Frontal cortex (tissue), 3 donors: ENCODE measurements at regions not wholly inside any gene's neighbourhood (a gene's known extent, or its start where the extent isn't known, plus 50 kb on each side); places are given as distances from the start of the nearest gene placed in this dataset.
"Not testable (repeated sequence)": the region's sequence is repeated elsewhere in the genome, so short reads cannot be mapped to it uniquely, and the experiment has no call there.

Experiments
- DNase-seq, 2 donors: peaks; one replicate each; pipeline ENCODE4 v3.0.0; 2012; ENCODE audit warnings: low spot score in 2 of 2
- FAIRE-seq: peaks from 2 replicates; lab custom pipeline; 2012; peaks lifted over from hg19 to GRCh38; lab: Jason Lieb, UNC
- donor health status: control.
- donor health status: control.
- donor health status: control.

GRCh38 chr7:4319280-4319679 lies 362.8 kb upstream of the FOXK1 start:
- no peak for FAIRE-seq

DNA sequence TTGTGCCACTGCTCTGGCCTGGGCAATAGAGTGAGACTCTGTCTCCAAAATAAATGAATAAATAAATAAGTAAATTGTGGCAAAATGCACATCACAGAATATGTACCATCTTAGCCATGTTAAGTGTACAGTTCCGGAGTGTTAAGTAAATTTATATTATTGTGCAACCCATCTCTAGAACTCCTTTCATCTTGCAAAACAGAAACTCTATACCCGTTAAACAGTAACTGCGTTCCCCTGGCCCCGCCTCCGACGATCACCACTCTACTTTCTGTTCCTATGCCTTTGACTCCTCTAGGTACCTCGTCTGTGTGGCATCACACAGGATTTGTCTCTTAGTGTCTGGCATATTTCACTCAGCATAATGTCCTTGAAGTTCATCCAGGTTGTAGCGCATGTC lies 356.4 kb upstream of the FOXK1 start:
- no peak for FAIRE-seq
- no peak for DNase-seq

More at GRCh38 chr7:4319280-4319679, 362.8 kb upstream of the FOXK1 start:
- no peak for DNase-seq

DNA sequence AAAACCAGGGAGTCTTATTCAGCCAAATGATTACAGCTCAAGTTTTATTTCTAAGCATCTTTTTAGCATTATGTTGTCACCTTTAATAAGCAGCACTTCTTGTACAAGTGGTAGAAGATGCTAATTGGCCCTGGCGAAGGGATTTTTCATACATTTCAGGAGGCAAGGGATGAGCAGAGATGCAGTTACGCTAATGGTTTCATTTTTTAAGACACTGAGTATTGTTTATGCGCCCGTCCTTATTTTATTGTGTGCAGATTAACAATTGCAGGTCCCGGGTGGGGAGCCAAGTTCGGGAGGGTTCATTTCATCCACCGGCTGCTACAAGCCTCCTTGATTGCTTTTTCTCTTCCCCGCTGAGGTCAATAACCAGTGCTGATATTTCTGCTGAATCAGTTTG lies 350.4 kb upstream of the FOXK1 start:
- no peak for DNase-seq
- FAIRE-seq = no peak

DNA sequence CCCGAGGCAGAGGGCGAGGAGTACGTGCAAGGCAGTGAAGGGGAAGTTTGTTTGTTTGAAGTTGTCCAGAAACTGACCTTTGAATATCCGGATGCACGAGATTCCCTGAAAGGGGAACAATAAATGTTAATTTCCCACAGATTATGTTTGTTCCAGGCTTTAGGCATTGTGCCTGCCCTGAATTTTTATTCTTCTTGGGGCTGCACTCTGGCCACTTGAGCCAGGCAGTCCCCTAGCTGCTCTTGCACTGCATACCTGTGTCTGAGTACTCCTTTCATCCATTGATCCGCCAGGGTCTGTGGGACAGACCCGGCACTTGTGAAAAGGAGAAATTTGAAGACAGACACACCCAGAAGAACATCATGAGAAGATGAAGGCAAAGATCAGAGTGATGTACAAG lies 343.5 kb upstream of the FOXK1 start:
- DNase-seq = no peak
- no peak for FAIRE-seq

DNA sequence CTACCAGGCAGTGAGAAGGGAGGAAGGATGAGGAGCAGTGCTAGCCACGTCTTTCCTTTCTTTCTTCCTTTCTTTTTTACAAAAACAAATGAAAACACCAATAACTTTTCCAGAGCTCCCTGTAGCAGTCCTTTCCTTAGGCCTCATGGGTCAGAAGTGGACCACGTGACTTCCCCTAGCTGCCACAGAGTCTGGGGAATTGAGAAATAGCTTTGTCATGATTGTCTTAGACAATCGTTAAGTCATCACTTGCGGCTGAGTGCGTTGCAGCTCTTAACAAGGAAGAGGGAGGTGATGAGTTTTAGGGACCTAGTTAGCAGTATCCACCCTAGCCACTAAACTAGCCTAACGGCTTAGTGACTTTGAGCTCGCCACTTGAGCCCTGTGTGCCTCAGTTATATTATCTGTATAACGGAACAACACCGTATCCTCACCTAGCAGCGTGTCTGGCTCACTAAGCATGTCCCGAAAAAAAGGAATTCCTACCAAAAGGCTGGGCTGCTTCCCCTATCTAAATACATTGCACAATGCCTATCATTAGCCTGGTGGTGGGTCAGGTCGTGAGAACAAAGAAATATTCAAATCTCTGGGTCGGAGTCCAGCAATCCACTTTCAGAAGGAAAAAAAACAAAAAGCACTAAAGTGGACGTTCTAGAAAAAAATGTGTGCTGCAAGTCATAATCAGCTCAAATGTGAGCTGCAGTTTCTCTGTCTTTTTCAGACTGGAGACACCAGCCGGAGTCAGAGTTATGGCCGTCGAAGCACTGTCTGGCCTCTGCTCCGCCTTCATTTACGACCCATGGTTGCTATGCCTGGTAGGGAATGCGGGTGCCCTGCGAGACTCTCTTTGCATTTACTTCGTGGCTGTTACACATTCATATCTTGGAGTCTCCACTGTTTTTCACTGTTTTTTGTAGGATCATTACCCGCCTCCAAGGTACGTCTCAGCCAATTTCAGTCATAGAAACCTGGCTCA lies 338.5 kb upstream of the FOXK1 start:
- FAIRE-seq = no peak
- DNase-seq = no peak

DNA sequence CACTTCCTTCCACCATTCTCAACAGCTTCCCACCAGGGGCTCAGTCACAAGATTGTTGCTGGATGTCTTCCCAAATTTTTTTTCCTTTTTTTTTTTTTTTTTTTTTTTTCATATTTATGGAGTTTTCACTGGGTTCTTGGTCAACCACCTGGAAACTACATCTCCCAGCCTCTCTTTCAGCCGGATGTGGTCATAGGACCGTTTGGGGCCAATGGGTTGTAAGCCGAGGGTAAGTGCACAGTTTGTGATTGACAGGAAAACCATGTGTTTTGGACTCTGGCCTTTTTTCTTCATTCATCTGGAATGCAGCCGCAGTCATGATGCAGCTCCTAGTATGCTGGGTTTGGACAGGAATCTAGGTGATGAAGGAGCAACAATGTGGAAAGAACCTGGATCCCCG lies 337.1 kb upstream of the FOXK1 start:
- DNase-seq (no peak), FAIRE-seq (no peak)

- no peak for DNase-seq
- no peak for FAIRE-seq
Measured at GRCh38 chr7:4352069-4352468, 330.0 kb upstream of the FOXK1 start.

DNA sequence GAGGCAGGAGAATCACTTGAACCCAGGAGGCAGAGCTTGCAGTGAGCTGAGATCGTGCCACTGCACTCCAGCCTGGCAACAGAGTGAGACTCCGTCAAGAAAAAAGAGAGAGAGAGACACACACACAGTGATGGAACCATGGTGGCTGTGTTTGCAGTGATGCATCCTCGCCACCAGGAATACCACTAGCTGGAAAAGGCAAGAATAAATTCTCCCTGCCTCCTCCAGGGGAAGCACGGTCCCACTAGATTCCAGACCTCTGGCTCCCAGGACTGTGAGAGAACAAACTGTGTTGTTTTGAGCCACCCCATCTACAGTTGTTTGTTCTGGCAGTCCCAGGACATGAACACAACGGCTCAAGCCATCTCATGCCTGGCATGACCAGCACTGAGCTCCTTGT lies 320.3 kb upstream of the FOXK1 start:
- no peak for FAIRE-seq
- no peak for DNase-seq

DNA sequence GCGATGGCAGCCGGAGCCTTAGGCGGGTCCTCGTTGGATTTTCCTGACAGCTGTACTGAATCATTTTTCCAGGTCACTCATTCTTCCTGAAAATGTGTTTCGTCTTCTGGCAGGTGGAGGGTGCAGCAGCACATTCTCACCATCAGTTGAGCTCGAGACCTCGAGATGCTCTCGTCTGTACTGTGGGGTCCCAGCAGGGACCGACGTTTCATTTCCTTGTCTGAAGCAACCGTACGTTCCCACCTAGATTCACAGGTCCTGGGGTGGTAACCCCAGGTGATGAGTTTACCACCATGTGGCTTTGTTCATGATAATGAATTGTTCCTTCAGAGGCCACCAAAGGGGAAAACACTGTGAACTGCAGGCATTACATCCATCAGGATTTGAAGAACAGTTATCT lies 298.5 kb upstream of the FOXK1 start:
- FAIRE-seq (no peak), DNase-seq (no peak)

- DNase-seq = no peak
- no peak for FAIRE-seq
Measured at GRCh38 chr7:4386190-4386589, 295.9 kb upstream of the FOXK1 start.

- DNase-seq, FAIRE-seq: not testable (repeated sequence)
Measured at GRCh38 chr7:4391103-4391502, 291.0 kb upstream of the FOXK1 start.

GRCh38 chr7:4394736-4395135 lies 287.4 kb upstream of the FOXK1 start:
- DNase-seq (no peak), FAIRE-seq (no peak)

- FAIRE-seq = no peak
- DNase-seq = no peak
Measured at GRCh38 chr7:4399121-4399520, 283.0 kb upstream of the FOXK1 start.

DNA sequence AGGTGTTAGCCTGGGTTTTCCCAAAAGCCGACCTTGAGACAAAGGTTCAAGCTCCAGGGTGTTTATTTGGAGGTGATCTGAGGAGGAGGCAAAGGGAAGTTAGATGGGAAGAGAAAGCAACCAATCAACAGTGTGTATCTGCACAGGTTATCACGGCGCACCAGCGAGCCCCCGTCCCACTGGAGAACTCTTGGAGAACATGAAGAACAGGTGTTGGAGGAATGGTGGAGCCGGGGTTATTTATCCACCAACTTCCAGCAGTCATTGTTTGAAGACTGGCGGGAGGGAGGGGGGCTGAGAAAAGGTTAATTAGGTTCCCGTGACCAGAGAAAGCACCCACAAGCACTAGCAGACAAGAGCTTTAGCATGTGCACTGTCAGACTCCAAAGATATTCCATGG lies 282.5 kb upstream of the FOXK1 start:
- DNase-seq (no peak), FAIRE-seq (no peak)

- FAIRE-seq (no peak), DNase-seq (no peak)
Measured at GRCh38 chr7:4406288-4407058, 275.6 kb upstream of the FOXK1 start.

- DNase-seq (no peak), FAIRE-seq (no peak)
Measured at GRCh38 chr7:4409946-4410345, 272.1 kb upstream of the FOXK1 start.

- no peak for FAIRE-seq
Measured at GRCh38 chr7:4416396-4417056, 265.6 kb upstream of the FOXK1 start.

GRCh38 chr7:4428526-4428925 lies 253.6 kb upstream of the FOXK1 start:
- no peak for DNase-seq
- FAIRE-seq = no peak

More at GRCh38 chr7:4416396-4417056, 265.6 kb upstream of the FOXK1 start:
- DNase-seq = no peak

GRCh38 chr7:4430227-4430626 lies 251.9 kb upstream of the FOXK1 start:
- no peak for DNase-seq
- no peak for FAIRE-seq

DNA sequence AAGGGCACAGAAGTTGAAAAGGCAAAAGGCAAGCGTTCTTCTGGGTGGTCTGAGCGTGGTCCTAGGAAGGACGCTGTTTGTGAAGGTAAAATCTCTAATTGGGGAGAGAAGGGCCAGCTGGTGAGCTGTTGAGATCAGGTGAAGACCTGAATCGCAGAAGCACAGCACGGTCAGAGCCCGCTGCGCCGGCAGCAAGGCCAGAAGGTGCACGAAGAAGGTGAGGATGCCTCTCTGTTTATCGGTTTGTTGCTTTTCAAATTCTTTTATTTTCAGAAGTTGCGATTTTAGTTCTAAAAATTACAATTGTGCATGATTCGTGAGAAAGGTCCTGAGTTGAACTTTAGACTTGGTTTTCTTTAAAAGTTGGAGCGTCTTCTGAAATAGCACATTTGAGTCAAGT lies 247.8 kb upstream of the FOXK1 start:
- no peak for FAIRE-seq
- DNase-seq = no peak
